ENCODE measurements at regions not wholly inside any gene's neighbourhood (a gene's known extent, or its start where the extent isn't known, plus 50 kb on each side); places are given as distances from the start of the nearest gene placed in this dataset.

- ChIA-PET CTCF (no interaction called here), POLR2A (interaction anchor here (0.7 kb wide), 1 partner anchor 7 kb away, joined by 3 read pairs; no protein-coding TSS in a partner anchor)
- Histone ChIP-seq H3K9me3 (ENCODE audit: control insufficient read depth, insufficient read depth, low read length) (no peaks in the 10 kb centered on the region), H3K27me3 (ENCODE audit: control insufficient read depth, insufficient read depth, low read length) (no peaks in the 10 kb centered on the region), H3K27ac (ENCODE audit: low read depth, low read length) (no peak overlapping the region), H3K4me3 (ENCODE audit: low read depth, low read length) (no peak overlapping the region)
- DNase-seq (ENCODE audit: low read depth, low spot score) = no peak
- no peak for TF ChIP-seq CTCF (IDR thresholded peaks at IDR 0.05; ENCODE audit: low read depth, low read length)
Measured at GRCh38 chr6:21845439-21846140, 252.0 kb downstream of the SOX4 start.

GRCh38 chr6:21846541-21847451 lies 253.2 kb downstream of the SOX4 start:
- no peak for TF ChIP-seq CTCF (IDR thresholded peaks at IDR 0.05; ENCODE audit: low read depth, low read length)
- no peaks in the 10 kb centered on the region for H3K9me3 ChIP-seq (ENCODE audit: control insufficient read depth, insufficient read depth, low read length)
- no peak for DNase-seq (ENCODE audit: low read depth, low spot score)
- H3K27me3 ChIP-seq (ENCODE audit: control insufficient read depth, insufficient read depth, low read length) = no peaks in the 10 kb centered on the region
- CTCF ChIA-PET = interaction anchor here (0.5 to 1.0 kb wide), 3 partner anchors 16 to 250 kb away, joined by 3 read pairs; no protein-coding TSS in a partner anchor
- no peak overlapping the region for H3K4me3 ChIP-seq (ENCODE audit: low read depth, low read length)
- no peak overlapping the region for H3K27ac ChIP-seq (ENCODE audit: low read depth, low read length)
- POLR2A ChIA-PET = no interaction called here

- POLR2A ChIA-PET = no interaction called here
- Histone ChIP-seq H3K27ac (ENCODE audit: low read depth, low read length) (no peak overlapping the region), H3K4me3 (ENCODE audit: low read depth, low read length) (no peak overlapping the region), H3K27me3 (ENCODE audit: control insufficient read depth, insufficient read depth, low read length) (no peaks in the 10 kb centered on the region), H3K9me3 (ENCODE audit: control insufficient read depth, insufficient read depth, low read length) (no peaks in the 10 kb centered on the region)
- no peak for DNase-seq (ENCODE audit: low read depth, low spot score)
- no peak for TF ChIP-seq CTCF (IDR thresholded peaks at IDR 0.05; ENCODE audit: low read depth, low read length)
- CTCF ChIA-PET = interaction anchor here (1.0 kb wide), 1 partner anchor 251 kb away, joined by 3 read pairs; no protein-coding TSS in a partner anchor
Measured at GRCh38 chr6:21847711-21848480, 254.3 kb downstream of the SOX4 start.

GRCh38 chr6:21850691-21851090 lies 257.1 kb downstream of the SOX4 start:
- H3K27ac ChIP-seq (ENCODE audit: low read depth, low read length) = no peak overlapping the region
- no peak for TF ChIP-seq CTCF (IDR thresholded peaks at IDR 0.05; ENCODE audit: low read depth, low read length)
- no peak overlapping the region for H3K4me3 ChIP-seq (ENCODE audit: low read depth, low read length)
- H3K27me3 ChIP-seq (ENCODE audit: control insufficient read depth, insufficient read depth, low read length) = no peaks in the 10 kb centered on the region
- no peaks in the 10 kb centered on the region for H3K9me3 ChIP-seq (ENCODE audit: control insufficient read depth, insufficient read depth, low read length)
- ChIA-PET POLR2A (no interaction called here), CTCF (no interaction called here)
- no peak for DNase-seq (ENCODE audit: low read depth, low spot score)

Data from AG04450 (cell line).